HepG2 (cell line): ENCODE measurements at regions not wholly inside any gene's neighbourhood (a gene's known extent, or its start where the extent isn't known, plus 50 kb on each side); places are given as distances from the start of the nearest gene placed in this dataset.

Experiments used
- ATAC-seq: fragments of 200-7000 bp; cut with Tn5 transposase; 3 replicates; pipeline ENCODE4 v1.9.1; 2020; ENCODE audit warnings: mild to moderate bottlenecking, moderate library complexity
- BruUV-seq: library from RNA; stranded (reverse); fragments of 400-500 nt; replicated peaks from 2 replicates; lab custom pipeline; 2021; lab: Mats Ljungman, UMichigan
- CTCF ChIA-PET: fragments of 300-600 bp; formaldehyde crosslinking; extraction: SDS; loops from one replicate; lab custom pipeline; 2021; ENCODE audit warnings: low total read pairs, inconsistent platforms, low intra/inter-chr PET ratio; lab: Yijun Ruan, JAX
- POLR2A ChIA-PET: fragments of 350-600 bp; sonication (Branson Sonifier 250); formaldehyde crosslinking; loops from one replicate; lab custom pipeline; 2020; ENCODE audit warnings: antibody characterized with exemption, inconsistent platforms; lab: Yijun Ruan, JAX
- DNase-seq: peaks from one replicate; pipeline ENCODE4 v3.0.0-alpha.2; 2015; ENCODE audit warnings: low spot score
- FAIRE-seq: peaks from 3 replicates; lab custom pipeline; 2011; peaks lifted over from hg19 to GRCh38; lab: Jason Lieb, UNC
- H2AFZ ChIP-seq: one replicate; pipeline ENCODE4 v1.6.1; 2011; ENCODE audit warnings: low read length, inconsistent platforms
- H3K27ac ChIP-seq: fragments of 300-600 bp; 3 replicates; pipeline ENCODE4 v1.8.0; 2011; ENCODE audit warnings: mixed run types, mild to moderate bottlenecking, mixed read lengths, low read length, inconsistent platforms; ENCODE audit not compliant: insufficient read depth; ENCODE audit errors: extremely low read length
- H3K27me3 ChIP-seq, 2 experiments: fragments of 200-600 bp in 1 of 2; 2 replicates in 1 of 2; 3 replicates in 1 of 2; pipeline versions ENCODE4 v1.6.0 to v1.8.0; 2011; ENCODE audit warnings: low read length in 2 of 2, mild to moderate bottlenecking in 2 of 2, moderate library complexity in 2 of 2, inconsistent platforms in 1 of 2; ENCODE audit not compliant: insufficient read depth in 2 of 2, control insufficient read depth in 1 of 2
- H3K36me3 ChIP-seq, 2 experiments: fragments of 200-600 bp in 1 of 2; replicated peaks in 1 of 2; 2 replicates in 1 of 2; 3 replicates in 1 of 2; pipeline versions ENCODE4 v1.5.1 to v1.8.0; 2011; ENCODE audit warnings: low read length in 2 of 2, inconsistent platforms in 1 of 2; ENCODE audit not compliant: insufficient read depth in 2 of 2, control insufficient read depth in 1 of 2
- H3K4me1 ChIP-seq: 2 replicates; pipeline ENCODE4 v1.5.1; 2012; ENCODE audit warnings: low read length, inconsistent platforms; ENCODE audit not compliant: insufficient read depth
- H3K4me2 ChIP-seq: 2 replicates; pipeline ENCODE4 v1.6.0; 2011; ENCODE audit warnings: low read depth, low read length, inconsistent platforms
- H3K4me3 ChIP-seq, 3 experiments: fragments of 200-600 bp in 1 of 3; sonication (generic), shearing (Covaris generic) in 1 of 3; replicated peaks in 1 of 3; 2 replicates each; pipeline ENCODE4 v1.5.1; 2011 to 2016; ENCODE audit warnings: low read length in 3 of 3, inconsistent platforms in 2 of 3, low read depth in 2 of 3, mild to moderate bottlenecking in 2 of 3, control low read depth in 1 of 3, mixed read lengths in 1 of 3; ENCODE audit not compliant: insufficient read depth in 1 of 3
- H3K79me2 ChIP-seq: one replicate; pipeline ENCODE4 v1.6.1; 2011; ENCODE audit warnings: low read length, inconsistent platforms; ENCODE audit not compliant: insufficient read depth
- H3K9ac ChIP-seq: 2 replicates; pipeline ENCODE4 v1.6.0; 2011; ENCODE audit warnings: mild to moderate bottlenecking, low read depth, low read length, inconsistent platforms; ENCODE audit not compliant: insufficient read depth
- H3K9me3 ChIP-seq: 2 replicates; pipeline ENCODE4 v1.5.1; 2012; ENCODE audit warnings: mild to moderate bottlenecking, low read length
- H4K20me1 ChIP-seq: 2 replicates; pipeline ENCODE4 v1.6.0; 2011; ENCODE audit warnings: inconsistent platforms, mild to moderate bottlenecking, low read length, moderate library complexity; ENCODE audit not compliant: insufficient read depth
- ATF3 ChIP-seq: sonication (generic); formaldehyde crosslinking; IDR thresholded peaks from 2 replicates; pipeline ENCODE4 v1.4.0; 2020; ENCODE audit warnings: missing genetic modification reagents
- CHD2 ChIP-seq: IDR thresholded peaks from 2 replicates; pipeline ENCODE4 v1.6.1; 2011; ENCODE audit warnings: low read depth, low read length, improper control_type of control experiment
- EED ChIP-seq: sonication (generic); formaldehyde crosslinking; IDR thresholded peaks from 2 replicates; pipeline ENCODE4 v1.5.0; 2020; ENCODE audit warnings: mild to moderate bottlenecking, missing genetic modification reagents
- FOXA1 ChIP-seq, 2 experiments: fragments of 450-650 bp in 1 of 2; sonication (generic) in 1 of 2; formaldehyde crosslinking in 1 of 2; IDR thresholded peaks; 2 replicates each; pipeline versions ENCODE4 v1.4.0 to v1.6.1; 2016 to 2020; ENCODE audit warnings: missing genetic modification reagents in 1 of 2
- NFE2L2 ChIP-seq: fragments of 150-350 bp; IDR thresholded peaks from 2 replicates; pipeline ENCODE4 v1.6.1; 2014; ENCODE audit warnings: low read length
- PBX3 ChIP-seq: sonication (generic); formaldehyde crosslinking; IDR thresholded peaks from 2 replicates; pipeline ENCODE4 v1.8.1; 2023; ENCODE audit warnings: missing genetic modification reagents, inconsistent platforms, borderline replicate concordance
- RELA ChIP-seq: sonication (generic); formaldehyde crosslinking; IDR thresholded peaks from 2 replicates; pipeline ENCODE4 v1.4.0; 2020; ENCODE audit warnings: missing genetic modification reagents
- ZKSCAN5 ChIP-seq: sonication (generic); formaldehyde crosslinking; IDR thresholded peaks from 2 replicates; pipeline ENCODE4 v1.5.1; 2020; ENCODE audit warnings: mild to moderate bottlenecking, missing genetic modification reagents
- ZNF292 ChIP-seq: sonication (generic); formaldehyde crosslinking; IDR thresholded peaks from 2 replicates; pipeline ENCODE4 v1.8.1; 2022; ENCODE audit warnings: mild to moderate bottlenecking, low read depth, missing genetic modification reagents, borderline replicate concordance
- ZNF337 ChIP-seq: sonication (generic); formaldehyde crosslinking; IDR thresholded peaks from 2 replicates; pipeline ENCODE4 v1.5.1; 2020; ENCODE audit warnings: missing genetic modification reagents, low read depth, mild to moderate bottlenecking, borderline replicate concordance
- ZNF501 ChIP-seq: sonication (generic); formaldehyde crosslinking; IDR thresholded peaks from 2 replicates; pipeline ENCODE4 v1.5.1; 2020; ENCODE audit warnings: mild to moderate bottlenecking, moderate library complexity, missing genetic modification reagents
- ZNF503 ChIP-seq: sonication (generic); formaldehyde crosslinking; IDR thresholded peaks from 2 replicates; pipeline ENCODE4 v1.4.0; 2020; ENCODE audit warnings: missing genetic modification reagents
- ZNF547 ChIP-seq: sonication (generic); formaldehyde crosslinking; IDR thresholded peaks from 2 replicates; pipeline ENCODE4 v1.5.1; 2020; ENCODE audit warnings: mild to moderate bottlenecking, missing genetic modification reagents
- ZNF589 ChIP-seq: sonication (generic); formaldehyde crosslinking; conservative IDR thresholded peaks from 2 replicates; pipeline ENCODE4 v1.8.0; 2022; ENCODE audit warnings: mild to moderate bottlenecking, moderate library complexity, missing genetic modification reagents
- ZNF646 ChIP-seq: sonication (generic); formaldehyde crosslinking; IDR thresholded peaks from 2 replicates; pipeline ENCODE4 v1.9.0; 2021; ENCODE audit warnings: mild to moderate bottlenecking, missing genetic modification reagents
- ZNF839 ChIP-seq: sonication (generic); formaldehyde crosslinking; IDR thresholded peaks from 2 replicates; pipeline ENCODE4 v1.4.0; 2020; ENCODE audit warnings: missing genetic modification reagents, mild to moderate bottlenecking, borderline replicate concordance
- WGBS: methylation state at CpG from one replicate; pipeline ENCODE4 v1.1.6; 2017; ENCODE audit warnings: low lambda C conversion rate; 5-methylcytosine and 5-hydroxymethylcytosine counted together
- in situ Hi-C: cut with HindIII; loops from 2 replicates; pipeline ENCODE4 v1.10.0; 2017; ENCODE audit warnings: low pct_unique_long_range_greater_than_20kb; ENCODE audit not compliant: extremely low pct_ligation_motif_present
- intact Hi-C: fragments of 100-400 bp; cut with micrococcal nuclease; formaldehyde crosslinking; loops from one replicate; pipeline ENCODE4 v1.10.0; 2022; ENCODE audit not compliant: unreplicated experiment

GRCh38 chr7:51823437-51823836, 506.8 kb upstream of the COBL start:
- Histone ChIP-seq H3K27ac (no peak overlapping the region), H3K36me3 (no peaks in the 10 kb centered on the region), H3K4me1 (no peaks in the 10 kb centered on the region), H4K20me1 (no peaks in the 10 kb centered on the region), H3K4me2 (no peak overlapping the region), H3K4me3 (no peak overlapping the region), H3K27me3 (no peaks in the 10 kb centered on the region), H3K9me3 (peaks cover 9% of the 10 kb centered on the region; the same call in 1 of the 2 replicates), H3K9ac (no peak overlapping the region), H2AFZ (no peak overlapping the region), H3K79me2 (no peaks in the 10 kb centered on the region)
- DNase-seq, result no peak
- TF ChIP-seq ZNF839, result no peak
- TF ChIP-seq ZNF646 (CRISPR knock-in tag), result no peak
- TF ChIP-seq ATF3 (CRISPR knock-in tag), result no peak
- no peak for TF ChIP-seq ZKSCAN5 (CRISPR knock-in tag)
- no peak for TF ChIP-seq ZNF501
- TF ChIP-seq ZNF292 (CRISPR knock-in tag), result no peak
- TF ChIP-seq PBX3, result no peak
- TF ChIP-seq CHD2, result no peak
- TF ChIP-seq ZNF503 (CRISPR knock-in tag), result no peak
- no peak for TF ChIP-seq RELA
- TF ChIP-seq ZNF547, result no peak
- TF ChIP-seq NFE2L2, result no peak
- TF ChIP-seq EED (CRISPR knock-in tag), result no peak
- no peak for TF ChIP-seq ZNF337 (CRISPR knock-in tag)
- no peak for TF ChIP-seq FOXA1 (IDR thresholded peaks at IDR 0.05)
- TF ChIP-seq FOXA1 (CRISPR knock-in tag; IDR thresholded peaks at IDR 0.05), result no peak
- no peak for TF ChIP-seq ZNF589 (CRISPR knock-in tag)
- 10% methylated on average over 2 of the region's 3 CpGs for WGBS
- in situ Hi-C loops (no loop called here), intact Hi-C loops (no loop called here)
- no peak for ATAC-seq
- ChIA-PET POLR2A (no interaction called here), CTCF (no interaction called here)
- FAIRE-seq, result no peak
- BruUV-seq, result no TSS peak
